ENCODE measurements at regions not wholly inside any gene's neighbourhood (a gene's known extent, or its start where the extent isn't known, plus 50 kb on each side); places are given as distances from the start of the nearest gene placed in this dataset.

DNA sequence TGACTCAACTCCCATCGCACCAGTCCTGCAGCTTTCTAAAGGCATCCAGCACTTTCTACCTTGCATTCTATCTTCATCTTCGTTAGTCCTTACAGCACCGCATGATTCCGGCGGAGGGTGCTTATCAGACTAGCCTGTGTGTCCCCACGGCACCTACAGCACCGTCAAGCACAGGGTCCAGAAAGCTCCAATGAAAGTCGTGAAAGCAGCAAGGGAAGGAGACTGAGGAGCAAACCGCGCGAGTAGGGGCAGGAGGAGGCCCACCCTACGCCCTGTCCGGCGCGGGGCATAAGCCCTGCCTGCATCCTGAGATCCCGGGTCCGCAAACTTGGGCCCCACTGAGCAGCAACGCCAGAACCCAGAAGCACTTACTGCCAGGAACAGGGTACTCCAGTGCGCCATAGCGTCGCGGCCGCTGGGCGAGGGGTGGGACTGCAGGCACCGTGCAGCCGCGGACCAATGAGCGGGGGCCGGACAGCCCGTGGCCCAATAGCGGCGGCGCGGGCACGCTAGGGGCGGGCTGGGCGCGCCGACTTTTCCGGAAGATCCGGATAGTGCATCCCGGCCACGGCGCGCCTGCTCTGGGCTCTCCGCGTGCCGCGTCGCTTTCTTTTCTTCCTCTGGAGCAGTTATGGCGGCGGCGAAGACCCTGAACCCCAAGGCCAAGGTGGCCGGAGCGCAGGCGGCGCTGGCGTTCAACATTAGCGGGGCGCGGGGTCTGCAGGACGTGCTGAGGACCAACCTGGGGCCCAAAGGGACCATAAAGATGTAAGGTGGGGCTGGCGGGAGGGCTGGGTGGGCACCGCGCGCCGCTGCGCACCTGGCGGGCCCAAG lies 122.1 kb upstream of the VKORC1L1 start (continued):
- no peak for TF ChIP-seq ZNF518B (CRISPR knock-in tag; IDR thresholded peaks at IDR 0.05)
- no peak for TF ChIP-seq NR2C2 (CRISPR knock-in tag; IDR thresholded peaks at IDR 0.05)
- TF ChIP-seq NR2C2 (tag; IDR thresholded peaks at IDR 0.05) = peak; percentile 40; the same call in 1 of the 2 replicates
- peak; percentile 58; the same call in 1 of the 2 replicates for TF ChIP-seq ELF2 (CRISPR knock-in tag; IDR thresholded peaks at IDR 0.05)
- no peak for TF ChIP-seq MED1 (CRISPR knock-in tag; IDR thresholded peaks at IDR 0.05; ENCODE audit: borderline replicate concordance)
- TF ChIP-seq ZNF507 (tag; conservative IDR thresholded peaks at IDR 0.05) = no peak
- peak in 1 of 2 experiments; percentile 87; a peak in 2 of 4 replicates for TF ChIP-seq HDAC1 (IDR thresholded peaks at IDR 0.05)
- TF ChIP-seq PML (IDR thresholded peaks at IDR 0.05; ENCODE audit: low read length) = peak; percentile 82; the same call in 1 of the 2 replicates
- peak; percentile 30; the same call in 1 of the 2 replicates for TF ChIP-seq REST (IDR thresholded peaks at IDR 0.05; ENCODE audit: borderline replicate concordance)
- TF ChIP-seq REST (CRISPR knock-in tag; IDR thresholded peaks at IDR 0.05; ENCODE audit: low read depth) = no peak
- peak; percentile 95 for TF ChIP-seq NFYB (IDR thresholded peaks at IDR 0.05; ENCODE audit: extremely low read depth, insufficient read length)
- peak; percentile 39; the same call in 1 of the 2 replicates for TF ChIP-seq ATF6 (CRISPR knock-in tag; IDR thresholded peaks at IDR 0.05)
- 0 out of 2 replicates have a peak, but pooled peaks have one; percentile 58 for TF ChIP-seq SMAD4 (CRISPR knock-in tag; conservative IDR thresholded peaks at IDR 0.05)
- TF ChIP-seq TAF9B (IDR thresholded peaks at IDR 0.05; ENCODE audit: partially characterized antibody) = peak; percentile 60

Data from K562 (cell line).